HG03354 (cell line): ENCODE measurements at regions not wholly inside any gene's neighbourhood (a gene's known extent, or its start where the extent isn't known, plus 50 kb on each side); places are given as distances from the start of the nearest gene placed in this dataset.
"Not testable (repeated sequence)": the region's sequence is repeated elsewhere in the genome, so short reads cannot be mapped to it uniquely, and the experiment has no call there.

Experiments used
- ATAC-seq: cut with Tn5 transposase; IDR thresholded peaks from one replicate; pipeline ENCODE4 v1.9.1; 2021; ENCODE audit warnings: mild to moderate bottlenecking; ENCODE audit not compliant: unreplicated experiment, poor library complexity, severe bottlenecking

- no peak for ATAC-seq
Measured at GRCh38 chr15:96619174-96619573, 288.7 kb downstream of the NR2F2 start.

- ATAC-seq, result no peak
Measured at GRCh38 chr15:96622714-96623113, 292.2 kb downstream of the NR2F2 start.

DNA sequence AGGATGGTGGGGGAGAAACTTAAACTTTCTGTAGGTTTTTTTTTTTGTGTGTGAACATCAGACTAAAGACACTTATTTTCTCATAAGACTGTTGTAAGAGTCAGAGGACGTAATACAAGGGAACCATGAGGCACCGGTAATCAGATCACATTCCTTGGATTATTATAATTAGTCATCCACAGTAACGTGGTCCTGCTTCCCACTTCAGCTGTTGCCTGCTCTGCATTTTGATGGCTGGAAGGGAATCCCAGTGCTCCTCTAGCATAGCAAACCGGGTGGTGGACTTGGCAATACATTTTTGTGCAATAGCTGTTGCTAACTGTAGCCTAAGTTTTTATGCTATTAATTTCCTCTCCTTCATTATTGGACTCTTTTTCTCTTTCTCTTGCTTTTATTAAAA lies 294.8 kb downstream of the NR2F2 start:
- no peak for ATAC-seq

DNA sequence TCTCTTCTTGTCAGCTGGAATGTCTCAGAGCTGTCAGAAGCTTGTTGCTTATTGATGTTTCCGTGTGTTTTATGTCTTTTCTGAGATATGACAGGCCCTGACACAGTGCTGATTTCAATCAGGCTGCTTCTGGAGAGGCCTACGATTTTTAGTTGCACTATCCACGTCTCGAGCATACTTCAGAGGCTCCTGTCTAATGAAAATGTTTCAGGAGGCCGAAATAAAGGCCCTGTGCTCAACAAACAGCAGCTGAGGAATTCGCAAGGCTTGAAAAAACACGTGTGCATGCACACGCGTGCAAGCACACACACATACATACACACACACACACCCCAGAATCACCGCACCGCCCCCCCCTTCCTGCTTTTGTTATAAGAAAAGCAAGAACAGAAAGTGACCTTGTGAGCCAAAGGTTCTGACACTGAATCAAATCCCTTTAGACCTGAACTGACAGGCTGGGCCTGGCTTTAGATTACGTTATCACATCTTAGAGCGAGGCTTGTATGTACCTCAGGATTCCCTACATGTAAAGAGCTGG lies 296.6 kb downstream of the NR2F2 start:
- no peak for ATAC-seq

GRCh38 chr15:96629511-96629910 lies 299.0 kb downstream of the NR2F2 start:
- no peak for ATAC-seq

GRCh38 chr15:96638793-96639192 lies 308.3 kb downstream of the NR2F2 start:
- no peak for ATAC-seq

DNA sequence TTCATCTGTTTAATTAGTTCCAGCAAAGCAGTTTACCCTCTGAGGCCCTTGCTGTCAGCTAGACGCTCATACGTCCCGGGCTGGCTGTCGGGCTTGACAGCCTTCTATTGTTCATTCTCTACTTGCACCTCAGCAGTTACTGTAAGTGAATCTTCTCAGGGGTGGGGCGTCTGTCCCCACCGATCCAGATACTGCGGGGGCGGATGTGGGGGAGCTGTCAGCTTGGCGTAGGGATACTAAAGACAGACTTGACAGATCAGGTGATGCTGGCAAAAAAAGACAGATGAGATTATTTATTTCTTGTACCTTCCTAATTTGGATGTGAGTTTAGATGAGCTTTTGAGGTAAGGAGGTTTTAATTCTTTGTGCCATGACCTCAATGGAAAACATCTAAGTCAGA lies 315.3 kb downstream of the NR2F2 start:
- no peak for ATAC-seq

GRCh38 chr15:96648866-96649265 lies 318.4 kb downstream of the NR2F2 start:
- no peak for ATAC-seq

DNA sequence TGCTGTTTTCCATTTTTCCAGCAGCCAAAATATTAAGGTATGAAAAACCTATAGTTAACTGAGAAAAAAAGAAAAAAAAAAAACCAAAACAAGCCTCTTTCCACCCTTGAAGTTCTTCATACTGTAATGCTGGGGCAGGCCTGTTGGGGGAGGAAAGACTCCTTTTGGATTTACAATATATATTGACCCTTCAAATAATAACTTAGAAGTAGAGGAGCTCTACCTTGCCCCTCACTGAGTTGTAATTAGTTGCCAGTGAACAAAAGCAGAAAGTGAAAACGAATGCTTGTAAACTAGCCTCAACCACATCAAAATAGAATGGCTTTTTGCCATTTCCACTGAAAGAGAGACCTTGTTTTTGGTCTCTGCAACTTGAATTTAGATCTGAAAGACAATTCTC lies 326.6 kb downstream of the NR2F2 start:
- no peak for ATAC-seq

DNA sequence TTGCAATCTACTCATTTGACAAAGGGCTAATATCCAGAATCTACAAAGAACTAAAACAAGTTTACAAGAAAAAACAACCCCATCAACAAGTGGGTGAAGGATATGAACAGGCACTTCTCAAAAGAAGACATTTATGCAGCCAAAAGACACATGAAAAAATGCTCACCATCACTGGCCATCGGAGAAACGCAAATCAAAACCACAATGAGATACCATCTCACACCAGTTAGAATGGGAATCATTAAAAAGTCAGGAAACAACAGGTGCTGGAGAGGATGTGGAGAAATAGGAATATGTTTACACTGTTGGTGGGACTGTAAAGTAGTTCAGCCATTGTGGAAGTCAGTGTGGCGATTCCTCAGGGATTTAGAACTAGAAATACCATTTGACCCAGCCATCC lies 336.5 kb downstream of the NR2F2 start:
- ATAC-seq, result not testable (repeated sequence)

GRCh38 chr15:96670389-96670788 lies 339.9 kb downstream of the NR2F2 start:
- no peak for ATAC-seq

- no peak for ATAC-seq
Measured at GRCh38 chr15:96672629-96673028, 342.1 kb downstream of the NR2F2 start.

GRCh38 chr15:96678386-96678785 lies 347.9 kb downstream of the NR2F2 start:
- no peak for ATAC-seq

DNA sequence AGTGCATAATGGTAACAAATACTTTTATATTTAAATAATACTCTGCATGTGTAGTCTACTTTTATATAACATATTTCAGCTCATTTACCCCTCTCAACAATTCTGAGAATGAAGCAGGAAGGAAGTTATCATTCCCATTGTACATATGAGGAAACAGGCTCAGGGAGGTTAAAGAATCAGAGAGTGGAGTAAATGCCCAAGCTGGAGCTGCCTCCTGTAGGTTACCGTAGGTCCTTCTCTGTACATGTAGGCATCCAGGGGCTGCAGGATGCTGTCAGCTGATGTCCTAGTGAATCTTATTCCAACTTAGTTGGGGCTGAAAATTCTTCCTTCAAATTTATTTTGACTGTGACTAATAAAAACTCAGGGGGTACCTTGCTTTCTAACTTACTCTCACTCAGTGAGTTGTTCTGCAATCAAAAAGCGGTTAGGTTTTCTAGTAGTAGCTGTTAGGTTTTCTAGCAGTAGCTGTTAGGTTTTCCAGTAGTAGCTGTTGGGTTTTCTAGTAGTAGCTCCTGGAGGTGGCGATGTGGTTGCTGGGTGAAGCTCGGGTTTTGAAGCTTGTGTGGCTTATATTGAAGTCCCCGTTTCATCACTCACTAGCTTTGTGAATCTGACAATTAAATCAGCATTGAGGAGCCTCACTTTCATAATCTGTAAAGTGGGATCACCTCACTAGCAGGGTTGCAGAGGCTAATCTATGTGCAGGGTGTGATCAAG lies 357.0 kb downstream of the NR2F2 start:
- ATAC-seq, result no peak

- ATAC-seq, result no peak
Measured at GRCh38 chr15:96690733-96691132, 360.2 kb downstream of the NR2F2 start.

DNA sequence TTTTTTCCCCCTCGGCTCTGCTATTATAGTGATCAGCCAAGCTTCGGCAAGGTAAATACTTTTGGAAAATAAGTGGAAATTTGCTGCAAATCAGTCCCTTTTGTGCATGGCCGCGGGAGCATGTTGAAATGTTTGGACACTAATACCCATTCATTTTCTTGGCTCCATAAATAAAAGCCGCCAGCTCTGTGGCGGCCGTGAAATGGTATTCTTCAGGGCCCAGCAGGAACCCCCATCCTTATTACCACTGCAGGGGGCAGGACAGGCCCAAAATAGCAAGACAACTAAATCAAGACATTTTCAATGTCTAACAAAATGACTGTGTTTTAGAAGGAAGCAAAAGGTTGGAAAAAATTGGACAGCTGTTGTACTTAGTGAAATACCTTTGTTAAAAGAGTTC lies 362.3 kb downstream of the NR2F2 start:
- no peak for ATAC-seq

GRCh38 chr15:96693515-96693914 lies 363.0 kb downstream of the NR2F2 start:
- ATAC-seq, result no peak

DNA sequence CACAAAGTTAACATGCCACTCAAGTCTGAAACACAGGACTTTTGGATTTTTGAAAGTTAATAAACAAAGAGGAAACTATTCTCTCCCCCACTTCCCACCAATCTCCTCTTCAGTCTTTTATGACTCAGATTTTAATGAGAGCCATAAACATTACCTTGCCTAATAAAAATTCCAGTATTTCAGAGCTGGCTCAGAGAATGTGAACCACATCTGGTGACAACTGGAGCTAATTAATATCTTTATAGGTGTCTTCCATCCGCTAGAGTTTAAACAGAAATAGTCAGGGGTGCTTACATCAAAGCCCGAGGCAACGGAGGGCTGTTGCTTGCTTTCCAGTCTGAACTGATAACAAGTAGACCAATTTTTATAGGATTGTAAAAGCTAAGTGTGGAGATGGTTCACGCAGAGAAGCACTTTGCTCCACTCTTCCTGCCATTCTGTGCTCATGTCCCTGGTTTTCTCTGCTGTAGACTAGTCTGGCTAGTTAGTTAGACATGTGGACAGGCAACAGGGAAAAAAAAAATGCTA lies 363.6 kb downstream of the NR2F2 start:
- no peak for ATAC-seq

DNA sequence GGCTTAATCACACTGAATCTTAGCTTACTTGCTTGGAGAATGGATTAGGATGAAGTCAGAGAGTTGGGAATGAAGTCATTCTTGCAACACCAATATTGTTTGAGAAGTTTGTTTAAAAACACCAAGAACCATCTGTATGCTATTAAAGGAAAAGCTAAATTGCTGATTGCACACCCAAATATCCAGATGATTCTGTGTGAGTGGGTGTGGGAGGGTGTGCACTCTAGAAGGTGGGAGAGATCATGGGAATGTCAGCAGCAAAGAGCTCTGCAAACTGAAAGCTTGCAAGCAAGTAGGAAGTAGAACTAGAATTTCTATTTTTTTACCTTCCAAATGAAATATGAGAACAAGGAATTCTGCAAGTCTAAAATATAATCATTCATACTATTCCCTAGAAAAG lies 364.9 kb downstream of the NR2F2 start:
- no peak for ATAC-seq

- ATAC-seq, result no peak
Measured at GRCh38 chr15:96699871-96700401, 369.4 kb downstream of the NR2F2 start.

- no peak for ATAC-seq
Measured at GRCh38 chr15:96700555-96700954, 370.1 kb downstream of the NR2F2 start.
